ENCODE measurements at regions not wholly inside any gene's neighbourhood (a gene's known extent, or its start where the extent isn't known, plus 50 kb on each side); places are given as distances from the start of the nearest gene placed in this dataset.

DNA sequence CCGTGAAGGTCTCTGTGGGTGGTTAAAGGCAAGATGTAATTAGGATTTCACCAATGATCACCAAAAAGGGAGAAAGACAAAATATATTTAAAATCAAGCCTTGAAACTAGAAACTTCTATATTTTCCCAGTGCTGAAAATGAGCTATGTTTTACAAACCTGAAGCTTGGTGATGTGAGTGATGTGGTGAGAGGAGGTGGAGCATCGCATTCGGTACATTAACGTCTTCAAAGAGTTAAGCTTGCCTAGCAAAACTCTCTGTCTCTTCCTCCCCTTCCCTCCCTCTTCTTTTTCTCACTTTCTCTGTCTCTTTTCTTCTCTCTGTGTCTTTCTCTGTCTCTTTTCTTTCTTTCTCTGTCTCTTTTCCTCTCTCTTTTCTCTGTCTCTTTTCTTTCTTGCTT lies 347.3 kb upstream of the IRX2 start (continued):
- TF ChIP-seq, protein P1, sequence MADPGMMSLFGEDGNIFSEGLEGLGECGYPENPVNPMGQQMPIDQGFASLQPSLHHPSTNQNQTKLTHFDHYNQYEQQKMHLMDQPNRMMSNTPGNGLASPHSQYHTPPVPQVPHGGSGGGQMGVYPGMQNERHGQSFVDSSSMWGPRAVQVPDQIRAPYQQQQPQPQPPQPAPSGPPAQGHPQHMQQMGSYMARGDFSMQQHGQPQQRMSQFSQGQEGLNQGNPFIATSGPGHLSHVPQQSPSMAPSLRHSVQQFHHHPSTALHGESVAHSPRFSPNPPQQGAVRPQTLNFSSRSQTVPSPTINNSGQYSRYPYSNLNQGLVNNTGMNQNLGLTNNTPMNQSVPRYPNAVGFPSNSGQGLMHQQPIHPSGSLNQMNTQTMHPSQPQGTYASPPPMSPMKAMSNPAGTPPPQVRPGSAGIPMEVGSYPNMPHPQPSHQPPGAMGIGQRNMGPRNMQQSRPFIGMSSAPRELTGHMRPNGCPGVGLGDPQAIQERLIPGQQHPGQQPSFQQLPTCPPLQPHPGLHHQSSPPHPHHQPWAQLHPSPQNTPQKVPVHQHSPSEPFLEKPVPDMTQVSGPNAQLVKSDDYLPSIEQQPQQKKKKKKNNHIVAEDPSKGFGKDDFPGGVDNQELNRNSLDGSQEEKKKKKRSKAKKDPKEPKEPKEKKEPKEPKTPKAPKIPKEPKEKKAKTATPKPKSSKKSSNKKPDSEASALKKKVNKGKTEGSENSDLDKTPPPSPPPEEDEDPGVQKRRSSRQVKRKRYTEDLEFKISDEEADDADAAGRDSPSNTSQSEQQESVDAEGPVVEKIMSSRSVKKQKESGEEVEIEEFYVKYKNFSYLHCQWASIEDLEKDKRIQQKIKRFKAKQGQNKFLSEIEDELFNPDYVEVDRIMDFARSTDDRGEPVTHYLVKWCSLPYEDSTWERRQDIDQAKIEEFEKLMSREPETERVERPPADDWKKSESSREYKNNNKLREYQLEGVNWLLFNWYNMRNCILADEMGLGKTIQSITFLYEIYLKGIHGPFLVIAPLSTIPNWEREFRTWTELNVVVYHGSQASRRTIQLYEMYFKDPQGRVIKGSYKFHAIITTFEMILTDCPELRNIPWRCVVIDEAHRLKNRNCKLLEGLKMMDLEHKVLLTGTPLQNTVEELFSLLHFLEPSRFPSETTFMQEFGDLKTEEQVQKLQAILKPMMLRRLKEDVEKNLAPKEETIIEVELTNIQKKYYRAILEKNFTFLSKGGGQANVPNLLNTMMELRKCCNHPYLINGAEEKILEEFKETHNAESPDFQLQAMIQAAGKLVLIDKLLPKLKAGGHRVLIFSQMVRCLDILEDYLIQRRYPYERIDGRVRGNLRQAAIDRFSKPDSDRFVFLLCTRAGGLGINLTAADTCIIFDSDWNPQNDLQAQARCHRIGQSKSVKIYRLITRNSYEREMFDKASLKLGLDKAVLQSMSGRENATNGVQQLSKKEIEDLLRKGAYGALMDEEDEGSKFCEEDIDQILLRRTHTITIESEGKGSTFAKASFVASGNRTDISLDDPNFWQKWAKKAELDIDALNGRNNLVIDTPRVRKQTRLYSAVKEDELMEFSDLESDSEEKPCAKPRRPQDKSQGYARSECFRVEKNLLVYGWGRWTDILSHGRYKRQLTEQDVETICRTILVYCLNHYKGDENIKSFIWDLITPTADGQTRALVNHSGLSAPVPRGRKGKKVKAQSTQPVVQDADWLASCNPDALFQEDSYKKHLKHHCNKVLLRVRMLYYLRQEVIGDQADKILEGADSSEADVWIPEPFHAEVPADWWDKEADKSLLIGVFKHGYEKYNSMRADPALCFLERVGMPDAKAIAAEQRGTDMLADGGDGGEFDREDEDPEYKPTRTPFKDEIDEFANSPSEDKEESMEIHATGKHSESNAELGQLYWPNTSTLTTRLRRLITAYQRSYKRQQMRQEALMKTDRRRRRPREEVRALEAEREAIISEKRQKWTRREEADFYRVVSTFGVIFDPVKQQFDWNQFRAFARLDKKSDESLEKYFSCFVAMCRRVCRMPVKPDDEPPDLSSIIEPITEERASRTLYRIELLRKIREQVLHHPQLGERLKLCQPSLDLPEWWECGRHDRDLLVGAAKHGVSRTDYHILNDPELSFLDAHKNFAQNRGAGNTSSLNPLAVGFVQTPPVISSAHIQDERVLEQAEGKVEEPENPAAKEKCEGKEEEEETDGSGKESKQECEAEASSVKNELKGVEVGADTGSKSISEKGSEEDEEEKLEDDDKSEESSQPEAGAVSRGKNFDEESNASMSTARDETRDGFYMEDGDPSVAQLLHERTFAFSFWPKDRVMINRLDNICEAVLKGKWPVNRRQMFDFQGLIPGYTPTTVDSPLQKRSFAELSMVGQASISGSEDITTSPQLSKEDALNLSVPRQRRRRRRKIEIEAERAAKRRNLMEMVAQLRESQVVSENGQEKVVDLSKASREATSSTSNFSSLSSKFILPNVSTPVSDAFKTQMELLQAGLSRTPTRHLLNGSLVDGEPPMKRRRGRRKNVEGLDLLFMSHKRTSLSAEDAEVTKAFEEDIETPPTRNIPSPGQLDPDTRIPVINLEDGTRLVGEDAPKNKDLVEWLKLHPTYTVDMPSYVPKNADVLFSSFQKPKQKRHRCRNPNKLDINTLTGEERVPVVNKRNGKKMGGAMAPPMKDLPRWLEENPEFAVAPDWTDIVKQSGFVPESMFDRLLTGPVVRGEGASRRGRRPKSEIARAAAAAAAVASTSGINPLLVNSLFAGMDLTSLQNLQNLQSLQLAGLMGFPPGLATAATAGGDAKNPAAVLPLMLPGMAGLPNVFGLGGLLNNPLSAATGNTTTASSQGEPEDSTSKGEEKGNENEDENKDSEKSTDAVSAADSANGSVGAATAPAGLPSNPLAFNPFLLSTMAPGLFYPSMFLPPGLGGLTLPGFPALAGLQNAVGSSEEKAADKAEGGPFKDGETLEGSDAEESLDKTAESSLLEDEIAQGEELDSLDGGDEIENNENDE (IDR thresholded peaks at IDR 0.05; ENCODE audit: insufficient replicate concordance, low read length), result no peak
- TF ChIP-seq TEAD4 (IDR thresholded peaks at IDR 0.05; ENCODE audit: low read depth, low read length) (no peak), NANOG (IDR thresholded peaks at IDR 0.05; ENCODE audit: insufficient read depth, low read depth, low read length, poor library complexity, severe bottlenecking) (no peak), CREB1 (IDR thresholded peaks at IDR 0.05) (no peak), CTBP2 (IDR thresholded peaks at IDR 0.05; ENCODE audit: borderline replicate concordance, insufficient read depth, insufficient read length, low read length) (no peak), RNF2 (IDR thresholded peaks at IDR 0.05; ENCODE audit: borderline replicate concordance, low read depth, low read length, missing control alignments, poor library complexity, severe bottlenecking) (no peak), EGR1 (IDR thresholded peaks at IDR 0.05; ENCODE audit: borderline replicate concordance, low read depth, low read length) (no peak), TAF7 (optimal IDR thresholded peaks at IDR 0.05; ENCODE audit: borderline replicate concordance, low read depth, low read length) (no peak), BACH1 (IDR thresholded peaks at IDR 0.05; ENCODE audit: low read length) (no peak), TBP (IDR thresholded peaks at IDR 0.05; ENCODE audit: low read depth, low read length) (no peak)
- TF ChIP-seq, protein P2, sequence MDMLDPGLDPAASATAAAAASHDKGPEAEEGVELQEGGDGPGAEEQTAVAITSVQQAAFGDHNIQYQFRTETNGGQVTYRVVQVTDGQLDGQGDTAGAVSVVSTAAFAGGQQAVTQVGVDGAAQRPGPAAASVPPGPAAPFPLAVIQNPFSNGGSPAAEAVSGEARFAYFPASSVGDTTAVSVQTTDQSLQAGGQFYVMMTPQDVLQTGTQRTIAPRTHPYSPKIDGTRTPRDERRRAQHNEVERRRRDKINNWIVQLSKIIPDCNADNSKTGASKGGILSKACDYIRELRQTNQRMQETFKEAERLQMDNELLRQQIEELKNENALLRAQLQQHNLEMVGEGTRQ (IDR thresholded peaks at IDR 0.05; ENCODE audit: low read length), result no peak
